ENCODE measurements at regions not wholly inside any gene's neighbourhood (a gene's known extent, or its start where the extent isn't known, plus 50 kb on each side); places are given as distances from the start of the nearest gene placed in this dataset.

DNA sequence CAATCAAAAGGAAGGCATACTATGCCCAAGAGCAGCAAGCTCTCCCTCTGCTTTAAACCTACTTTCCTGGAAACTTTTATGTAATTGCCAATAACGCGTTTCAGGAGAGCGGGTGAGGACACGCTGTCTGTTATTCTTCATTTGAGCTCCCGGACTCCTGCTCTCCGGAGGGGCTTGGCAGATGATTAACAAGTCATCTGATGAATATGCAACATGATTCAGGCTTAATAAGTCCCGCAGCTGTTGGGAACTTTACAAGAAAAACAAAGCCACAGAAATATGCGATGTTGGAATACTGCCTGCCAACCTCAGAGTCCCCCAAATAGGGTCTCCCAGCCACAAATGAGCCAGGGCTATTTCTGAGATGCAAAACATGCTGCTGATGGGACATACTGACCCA lies 348.0 kb downstream of the GPAM start:
- POLR2A ChIA-PET = no interaction called here
- intact Hi-C loops (cut with micrococcal nuclease) = no loop called here

More for the DNA sequence above, 348.0 kb downstream of the GPAM start:
- Histone ChIP-seq H3K4me3 (replicated peaks in 1 of 3; ENCODE audit: insufficient read depth in 1 of 3, low read depth in 1 of 3, low read length in 3 of 3) (no peak overlapping the region), H4K20me1 (replicated peaks; ENCODE audit: control insufficient read depth, extremely low read depth, insufficient read depth, low read length) (no peaks in the 10 kb centered on the region), H3K4me1 (ENCODE audit: control insufficient read depth, extremely low read depth, insufficient read depth, low read length) (no peaks in the 10 kb centered on the region), H3K79me2 (ENCODE audit: control insufficient read depth, insufficient read depth, low read length) (no peaks in the 10 kb centered on the region), H3K4me2 (ENCODE audit: insufficient read depth, low read length) (no peak overlapping the region), H3K9ac (replicated peaks; ENCODE audit: extremely low read depth, insufficient read depth, low read length) (no peak overlapping the region), H3K27me3 (ENCODE audit: control insufficient read depth in 2 of 2, insufficient read depth in 2 of 2, low read length in 2 of 2) (no peaks in the 10 kb centered on the region), H3K27ac (ENCODE audit: insufficient read depth, low read depth, low read length) (no peak overlapping the region), H3K9me3 (replicated peaks; ENCODE audit: control insufficient read depth, insufficient read depth, low read length) (no peaks in the 10 kb centered on the region), H3K9me1 (replicated peaks; ENCODE audit: control insufficient read depth, extremely low read depth, insufficient read depth, low read length) (no peaks in the 10 kb centered on the region), H3K36me3 (ENCODE audit: control insufficient read depth in 2 of 2, extremely low read depth in 1 of 2, insufficient read depth in 2 of 2, low read length in 2 of 2) (no peaks in the 10 kb centered on the region), H2AFZ (ENCODE audit: low read depth, low read length) (no peak overlapping the region)
- no peak for FAIRE-seq
- dilution Hi-C loops (cut with MboI; ENCODE audit: extremely low pct_ligation_motif_present, low sequenced_read_pairs) = no loop called here
- TF ChIP-seq POLR2A (IDR thresholded peaks at IDR 0.05; ENCODE audit: low read depth, low read length) (no peak), MYC (IDR thresholded peaks at IDR 0.05; ENCODE audit: low read depth, low read length) (no peak), POLR2AphosphoS5 (IDR thresholded peaks at IDR 0.05; ENCODE audit: insufficient read depth, low read depth, low read length) (no peak), EZH2 (IDR thresholded peaks at IDR 0.05; ENCODE audit: borderline replicate concordance, low read depth, low read length, severe bottlenecking) (no peak), GATA2 (IDR thresholded peaks at IDR 0.05; ENCODE audit: insufficient read depth, insufficient read length, low read depth, low read length) (no peak), JUN (IDR thresholded peaks at IDR 0.05; ENCODE audit: borderline replicate concordance, insufficient read depth, insufficient read length, low read depth) (no peak), FOS (IDR thresholded peaks at IDR 0.05; ENCODE audit: borderline replicate concordance, insufficient read depth, low read length) (no peak), MAX (IDR thresholded peaks at IDR 0.05; ENCODE audit: insufficient read depth, insufficient read length) (no peak)
- TF ChIP-seq, protein P1, sequence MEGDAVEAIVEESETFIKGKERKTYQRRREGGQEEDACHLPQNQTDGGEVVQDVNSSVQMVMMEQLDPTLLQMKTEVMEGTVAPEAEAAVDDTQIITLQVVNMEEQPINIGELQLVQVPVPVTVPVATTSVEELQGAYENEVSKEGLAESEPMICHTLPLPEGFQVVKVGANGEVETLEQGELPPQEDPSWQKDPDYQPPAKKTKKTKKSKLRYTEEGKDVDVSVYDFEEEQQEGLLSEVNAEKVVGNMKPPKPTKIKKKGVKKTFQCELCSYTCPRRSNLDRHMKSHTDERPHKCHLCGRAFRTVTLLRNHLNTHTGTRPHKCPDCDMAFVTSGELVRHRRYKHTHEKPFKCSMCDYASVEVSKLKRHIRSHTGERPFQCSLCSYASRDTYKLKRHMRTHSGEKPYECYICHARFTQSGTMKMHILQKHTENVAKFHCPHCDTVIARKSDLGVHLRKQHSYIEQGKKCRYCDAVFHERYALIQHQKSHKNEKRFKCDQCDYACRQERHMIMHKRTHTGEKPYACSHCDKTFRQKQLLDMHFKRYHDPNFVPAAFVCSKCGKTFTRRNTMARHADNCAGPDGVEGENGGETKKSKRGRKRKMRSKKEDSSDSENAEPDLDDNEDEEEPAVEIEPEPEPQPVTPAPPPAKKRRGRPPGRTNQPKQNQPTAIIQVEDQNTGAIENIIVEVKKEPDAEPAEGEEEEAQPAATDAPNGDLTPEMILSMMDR (IDR thresholded peaks at IDR 0.05; ENCODE audit: extremely low read depth in 1 of 2, insufficient read depth in 1 of 2, low read depth in 1 of 2, low read length in 2 of 2) = no peak
- BruUV-seq (replicated peaks) = no TSS peak
- no peak for DNase-seq (ENCODE audit: low read depth, low spot score)
- CTCF ChIA-PET = no interaction called here

Measured in endothelial cell of umbilical vein (primary cell).